Transverse colon (tissue), 4 donors: ENCODE measurements at regions not wholly inside any gene's neighbourhood (a gene's known extent, or its start where the extent isn't known, plus 50 kb on each side); places are given as distances from the start of the nearest gene placed in this dataset.
"Not testable (repeated sequence)": the region's sequence is repeated elsewhere in the genome, so short reads cannot be mapped to it uniquely, and the experiment has no call there.

Experiments used
- DNase-seq: peaks from one replicate; pipeline ENCODE4 v3.0.0-alpha.2; 2019
- H3K27ac ChIP-seq, 4 donors: fragments of 200-600 bp; sonication (generic); 2 replicates each; pipeline ENCODE4 v1.5.1; 2016 to 2018; ENCODE audit warnings: inconsistent platforms in 4 of 4
- H3K27me3 ChIP-seq: fragments of 200-600 bp; sonication (generic); 2 replicates; pipeline ENCODE4 v1.5.1; 2017; ENCODE audit warnings: inconsistent platforms
- H3K36me3 ChIP-seq, 4 donors: fragments of 200-600 bp; sonication (generic); 2 replicates each; pipeline ENCODE4 v1.5.1; 2017 to 2019; ENCODE audit warnings: inconsistent platforms in 4 of 4
- H3K4me1 ChIP-seq, 4 donors: fragments of 200-600 bp; sonication (generic); 2 replicates each; pipeline ENCODE4 v1.5.1; 2017 to 2020; ENCODE audit warnings: inconsistent platforms in 4 of 4
- H3K4me3 ChIP-seq, 4 donors: fragments of 200-600 bp; sonication (generic); 1 replicate in 1 of 4; 2 replicates in 3 of 4; pipeline versions ENCODE4 v1.5.1 to v1.6.1; 2017 to 2019; ENCODE audit warnings: inconsistent platforms in 4 of 4
- H3K9me3 ChIP-seq, 2 donors: fragments of 200-600 bp; sonication (generic); 2 replicates each; pipeline ENCODE4 v1.5.1; 2017 to 2019; ENCODE audit warnings: inconsistent platforms in 2 of 2
- CTCF ChIP-seq, 5 experiments: fragments of 200-600 bp in 3 of 5; fragments of 450-650 bp in 2 of 5; sonication (generic) in 3 of 5; IDR thresholded peaks; 1 replicate in 2 of 5; 2 replicates in 3 of 5; pipeline ENCODE4 v1.5.1; 2016 to 2017; ENCODE audit warnings: antibody characterized with exemption in 5 of 5, inconsistent platforms in 3 of 5, mild to moderate bottlenecking in 2 of 5, moderate library complexity in 1 of 5
- EP300 ChIP-seq: sonication (generic); formaldehyde crosslinking; IDR thresholded peaks from one replicate; pipeline ENCODE4 v1.6.1; 2017; ENCODE audit warnings: antibody characterized with exemption, low read depth
- POLR2A ChIP-seq: fragments of 450-650 bp; IDR thresholded peaks from one replicate; pipeline ENCODE4 v1.6.1; 2016; ENCODE audit warnings: antibody characterized with exemption, mild to moderate bottlenecking, moderate library complexity
- POLR2AphosphoS5 ChIP-seq, 3 donors: sonication (generic); formaldehyde crosslinking; IDR thresholded peaks; one replicate each; pipeline ENCODE4 v1.6.1; 2016; ENCODE audit warnings: antibody characterized with exemption in 3 of 3
- WGBS, 2 donors: methylation state at CpG; one replicate each; pipeline ENCODE4 v1.1.5; 2018; ENCODE audit warnings: low coverage in 1 of 2; 5-methylcytosine and 5-hydroxymethylcytosine counted together
- in situ Hi-C, 4 donors: fragments of 200-750 bp; cut with MboI; loops; one replicate each; pipeline versions ENCODE4 v1.15.0 to v1.15.1; 2017; ENCODE audit warnings: low sequenced_read_pairs in 3 of 4, low pct_ligation_motif_present in 1 of 4, low pct_unique_long_range_greater_than_20kb in 1 of 4
- intact Hi-C: fragments of 100-400 bp; cut with DNase I; formaldehyde crosslinking; loops from one replicate; pipeline ENCODE4 v1.15.1; 2023; ENCODE audit warnings: low total_unique reads

GRCh38 chr15:20340931-20341661 is 200.5 kb downstream of the GOLGA6L6 start:
- Histone ChIP-seq H3K4me3 (no peak overlapping the region), H3K9me3 (peaks cover 5 to 10% of the 10 kb centered on the region in 2 donors), H3K36me3 (no peaks in the 10 kb centered on the region), H3K27me3 (no peaks in the 10 kb centered on the region), H3K4me1 (no peaks in the 10 kb centered on the region), H3K27ac (no peak overlapping the region)
- in situ Hi-C loops = no loop called here
- TF ChIP-seq EP300 (no peak), POLR2AphosphoS5 (IDR thresholded peaks at IDR 0.05) (no peak), CTCF (IDR thresholded peaks at IDR 0.05) (no peak), POLR2A (no peak)
- DNase-seq = peak; percentile 41
- intact Hi-C loops = no loop called here
- WGBS, 2 donors = 63 to 77% methylated on average over 4 to 7 of the region's 7 CpGs

GRCh38 chr15:20340331-20340811 is 201.2 kb downstream of the GOLGA6L6 start:
- Histone ChIP-seq H3K4me3 (no peak overlapping the region), H3K9me3 (peaks cover 5 to 10% of the 10 kb centered on the region in 2 donors), H3K27me3 (no peaks in the 10 kb centered on the region), H3K36me3 (no peaks in the 10 kb centered on the region), H3K4me1 (no peaks in the 10 kb centered on the region), H3K27ac (no peak overlapping the region)
- in situ Hi-C loops = no loop called here
- no peak for DNase-seq
- TF ChIP-seq EP300 (no peak), CTCF (IDR thresholded peaks at IDR 0.05) (no peak)
- WGBS, 2 donors = 74 to 77% methylated on average over 6 to 9 of the region's 9 CpGs
- intact Hi-C loops = no loop called here

- H3K36me3 ChIP-seq, H3K27me3 ChIP-seq, H3K4me3 ChIP-seq, intact Hi-C loops, in situ Hi-C loops, H3K4me1 ChIP-seq, H3K27ac ChIP-seq, DNase-seq: not testable (repeated sequence)
- peaks cover 5 to 10% of the 10 kb centered on the region in 2 donors for H3K9me3 ChIP-seq
- WGBS, 2 donors = 76 to 83% methylated on average over 3 to 17 of the region's 17 CpGs
These were observed 202.4 kb downstream of the GOLGA6L6 start for GRCh38 chr15:20339086-20339791.

GRCh38 chr15:20338671-20339070 is 202.9 kb downstream of the GOLGA6L6 start:
- H3K36me3 ChIP-seq, in situ Hi-C loops, H3K27me3 ChIP-seq, H3K27ac ChIP-seq, DNase-seq, H3K4me1 ChIP-seq, H3K4me3 ChIP-seq, intact Hi-C loops: not testable (repeated sequence)
- 71 to 81% methylated on average over 1 to 13 of the region's 13 CpGs for WGBS, 2 donors
- H3K9me3 ChIP-seq = peaks cover 5 to 10% of the 10 kb centered on the region in 2 donors

- DNase-seq, intact Hi-C loops, H3K27ac ChIP-seq, H3K4me1 ChIP-seq, in situ Hi-C loops, H3K36me3 ChIP-seq, H3K4me3 ChIP-seq, H3K27me3 ChIP-seq: not testable (repeated sequence)
- H3K9me3 ChIP-seq = peaks cover 5 to 10% of the 10 kb centered on the region in 2 donors
- 80 to 85% methylated on average over 5 of the region's 5 CpGs for WGBS, 2 donors
These were observed 204.4 kb downstream of the GOLGA6L6 start for GRCh38 chr15:20337238-20337637.

- DNase-seq, H3K27me3 ChIP-seq, H3K36me3 ChIP-seq, in situ Hi-C loops, H3K9me3 ChIP-seq, H3K4me3 ChIP-seq, H3K4me1 ChIP-seq, intact Hi-C loops, H3K27ac ChIP-seq: not testable (repeated sequence)
- 97% methylated on average over 6 of the region's 6 CpGs; no CpG with 5 or more reads in 1 of the 2 donors for WGBS, 2 donors
These were observed 207.1 kb downstream of the GOLGA6L6 start for GRCh38 chr15:20334451-20334850.

GRCh38 chr15:20325751-20326150 is 215.8 kb downstream of the GOLGA6L6 start:
- H3K9me3 ChIP-seq, H3K27ac ChIP-seq, DNase-seq, in situ Hi-C loops, H3K4me3 ChIP-seq, H3K4me1 ChIP-seq, H3K27me3 ChIP-seq, H3K36me3 ChIP-seq, intact Hi-C loops: not testable (repeated sequence)
- WGBS, 2 donors = 94% methylated on average over 2 of the region's 4 CpGs; no CpG with 5 or more reads in 1 of the 2 donors

- H3K36me3 ChIP-seq, intact Hi-C loops, H3K4me3 ChIP-seq, H3K27me3 ChIP-seq, H3K27ac ChIP-seq, DNase-seq, H3K4me1 ChIP-seq, in situ Hi-C loops, H3K9me3 ChIP-seq: not testable (repeated sequence)
- WGBS, 2 donors = 41 to 44% methylated on average over 2 of the region's 2 CpGs
These were observed 224.5 kb downstream of the GOLGA6L6 start for GRCh38 chr15:20317132-20317531.
